GM21723 (cell line): ENCODE measurements at regions not wholly inside any gene's neighbourhood (a gene's known extent, or its start where the extent isn't known, plus 50 kb on each side); places are given as distances from the start of the nearest gene placed in this dataset.
A peak's percentile ranks its signal among the peaks of the same experiment; 100 is the strongest.

Source experiments
- ATAC-seq: cut with Tn5 transposase; IDR thresholded peaks from one replicate; pipeline ENCODE4 v1.9.1; 2021; ENCODE audit warnings: mild to moderate bottlenecking, moderate library complexity; ENCODE audit not compliant: unreplicated experiment

DNA sequence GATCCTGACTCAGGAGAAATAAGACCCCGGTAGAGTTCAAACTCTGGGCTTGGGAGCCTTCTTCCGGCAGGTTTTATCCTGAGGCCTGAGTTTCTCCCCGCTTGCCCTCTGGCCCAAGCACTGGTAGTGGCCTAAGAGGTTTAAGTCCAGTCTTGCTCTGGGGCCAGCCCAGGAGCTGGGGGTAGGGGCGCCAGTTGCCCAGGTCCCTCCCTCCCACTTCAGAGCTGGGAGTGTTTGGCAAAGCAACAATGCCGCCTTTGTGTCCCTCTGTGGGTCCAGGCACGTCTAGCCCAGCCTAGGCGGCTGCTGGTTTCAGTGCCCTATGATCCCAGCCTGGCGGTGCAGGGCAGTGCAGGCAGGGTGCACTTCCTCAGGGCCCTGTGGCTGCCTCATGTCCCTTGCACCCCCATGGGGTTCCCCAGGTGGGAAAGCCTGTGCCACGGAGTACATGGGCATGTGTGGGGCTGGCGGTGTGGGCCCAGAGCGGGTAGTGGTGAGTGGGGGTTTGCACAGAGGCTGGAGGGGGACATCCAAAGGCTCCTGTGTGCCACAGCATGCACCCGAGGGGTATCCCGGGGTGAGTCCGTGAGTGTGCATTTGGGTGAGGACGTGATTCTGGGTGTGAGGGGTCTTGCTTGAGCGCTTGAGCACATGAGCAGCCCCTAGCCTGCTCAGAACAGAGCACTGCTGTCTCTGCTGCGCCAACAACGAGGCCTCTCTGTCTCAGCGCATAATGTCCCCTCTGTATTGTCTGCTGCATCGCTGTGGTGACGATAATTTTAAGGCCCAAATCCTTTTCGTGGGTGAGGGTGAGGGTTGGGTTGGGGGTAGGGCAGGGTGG is 61.7 kb upstream of the PSD2 start:
- no peak for ATAC-seq

DNA sequence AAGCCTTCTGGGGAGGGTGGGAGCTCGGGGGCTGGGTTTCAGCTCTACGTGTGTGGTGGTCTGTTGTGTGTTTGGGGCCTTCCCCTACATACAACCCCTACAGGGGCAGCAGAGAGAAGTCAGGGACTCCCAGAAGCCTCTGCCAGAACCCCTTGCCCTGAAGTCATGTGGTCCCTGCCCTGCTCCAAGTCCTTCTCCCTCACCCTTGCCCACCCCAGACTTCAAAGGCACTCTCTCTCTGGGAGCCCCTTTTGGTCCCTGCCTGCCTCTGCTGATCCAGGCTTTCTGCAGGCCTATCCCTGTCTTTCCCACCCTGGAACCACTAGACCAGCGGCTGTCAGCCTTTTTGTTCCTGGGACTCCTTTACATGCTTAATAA is 61.1 kb upstream of the PSD2 start:
- ATAC-seq: no peak

DNA sequence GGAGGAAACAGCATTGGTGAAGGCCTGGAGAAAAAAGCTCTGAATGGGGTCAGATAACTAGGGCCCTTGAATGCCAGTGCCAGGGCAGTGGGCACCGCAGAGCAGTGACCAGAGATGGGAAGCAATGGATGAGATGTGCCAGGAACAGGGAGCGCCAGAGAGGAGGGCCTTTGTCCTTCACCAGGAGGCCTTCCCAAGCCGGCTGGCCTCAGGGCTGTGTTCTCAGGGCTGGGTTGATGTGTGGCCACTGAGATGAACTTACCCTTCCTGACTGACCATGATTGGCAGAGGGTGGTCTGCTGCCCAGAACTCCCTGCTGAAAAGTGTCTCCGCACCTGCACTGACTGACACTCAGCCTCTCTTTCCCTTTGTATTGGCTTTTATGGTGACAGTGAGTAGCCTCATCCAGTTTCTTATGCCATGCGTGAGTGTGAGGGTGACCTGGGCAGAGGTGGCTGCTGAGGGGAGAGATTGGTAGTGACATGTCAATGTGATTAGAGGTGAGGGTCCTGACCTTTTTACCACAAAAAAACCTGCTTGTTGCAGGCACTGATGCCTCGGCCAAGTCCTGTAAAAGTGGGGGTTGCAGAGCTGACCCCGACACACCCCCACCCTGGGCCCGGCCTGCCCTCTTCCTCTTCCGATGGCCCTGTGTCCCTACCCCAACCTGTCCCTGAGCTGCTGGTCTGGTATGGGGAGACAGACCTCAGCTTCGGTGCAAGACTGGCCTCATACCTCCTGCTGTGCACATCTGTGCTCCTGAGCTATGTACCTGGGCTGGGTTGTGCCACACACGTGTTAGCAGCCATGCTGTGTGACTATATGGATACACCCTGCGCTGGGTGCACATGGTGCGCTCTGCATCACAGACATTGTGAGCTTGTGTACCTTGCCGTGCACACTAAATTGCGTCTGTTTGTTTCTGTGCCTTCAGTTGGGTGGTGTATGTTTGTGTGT is 57.1 kb upstream of the PSD2 start:
- no peak for ATAC-seq

- ATAC-seq: no peak
These were observed 56.2 kb upstream of the PSD2 start for GRCh38 chr5:139739150-139739974.

- no peak for ATAC-seq
These were observed 55.2 kb upstream of the PSD2 start for GRCh38 chr5:139740138-139740991.

DNA sequence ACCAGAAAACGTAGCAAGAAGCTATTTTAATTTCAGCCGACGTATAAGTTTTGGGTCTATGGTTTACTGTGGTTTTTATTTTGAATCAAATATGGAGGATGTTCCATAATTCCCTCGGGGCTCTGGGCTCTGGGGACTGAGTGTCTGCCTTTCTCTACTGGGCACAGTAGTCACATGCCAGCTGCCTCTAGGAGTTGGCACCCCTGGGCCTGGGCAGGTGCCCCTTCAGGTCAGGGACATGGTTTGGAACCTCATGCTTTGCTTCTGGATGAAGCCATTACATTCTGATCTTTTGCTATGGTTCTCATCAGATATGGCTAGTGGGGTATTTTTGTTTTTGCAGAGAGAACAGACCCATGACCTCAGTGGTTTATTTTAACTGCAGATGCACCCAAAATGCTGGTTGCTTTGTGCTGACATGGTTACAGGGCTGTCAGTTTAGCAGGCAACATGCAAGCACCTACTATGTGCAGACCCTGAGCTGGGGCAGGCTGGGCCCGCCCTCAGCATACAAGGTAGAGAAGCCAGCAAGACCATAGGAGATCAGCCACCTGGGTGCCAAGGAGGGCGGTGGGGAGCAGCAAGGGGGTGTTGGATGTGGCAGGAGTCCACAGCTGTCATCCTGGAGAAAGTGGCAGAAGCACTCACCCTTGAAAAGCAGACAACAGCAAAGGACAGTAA is 54.5 kb upstream of the PSD2 start:
- ATAC-seq: no peak

DNA sequence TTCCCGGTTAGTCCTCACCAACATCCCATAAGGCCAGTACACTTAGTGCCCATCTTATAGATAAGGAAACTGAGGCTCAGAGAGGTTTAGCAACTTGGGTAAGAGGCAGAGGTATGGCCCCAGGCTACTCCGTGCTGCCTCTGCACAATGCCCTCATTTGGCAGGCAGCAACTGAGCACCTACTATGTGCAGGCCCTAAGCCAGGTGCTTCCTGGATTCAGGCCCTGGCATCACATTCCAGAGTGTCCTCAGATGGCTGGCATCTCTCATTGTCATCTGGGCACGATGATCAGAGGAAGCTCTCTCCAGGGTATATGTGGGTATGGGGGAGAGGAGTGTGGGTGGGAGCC is 53.8 kb upstream of the PSD2 start:
- no peak for ATAC-seq

- no peak for ATAC-seq
These were observed 53.3 kb upstream of the PSD2 start for GRCh38 chr5:139742173-139742903.

- ATAC-seq: no peak
These were observed 52.4 kb upstream of the PSD2 start for GRCh38 chr5:139743001-139743771.

GRCh38 chr5:139743804-139744203 is 51.8 kb upstream of the PSD2 start:
- ATAC-seq: no peak

DNA sequence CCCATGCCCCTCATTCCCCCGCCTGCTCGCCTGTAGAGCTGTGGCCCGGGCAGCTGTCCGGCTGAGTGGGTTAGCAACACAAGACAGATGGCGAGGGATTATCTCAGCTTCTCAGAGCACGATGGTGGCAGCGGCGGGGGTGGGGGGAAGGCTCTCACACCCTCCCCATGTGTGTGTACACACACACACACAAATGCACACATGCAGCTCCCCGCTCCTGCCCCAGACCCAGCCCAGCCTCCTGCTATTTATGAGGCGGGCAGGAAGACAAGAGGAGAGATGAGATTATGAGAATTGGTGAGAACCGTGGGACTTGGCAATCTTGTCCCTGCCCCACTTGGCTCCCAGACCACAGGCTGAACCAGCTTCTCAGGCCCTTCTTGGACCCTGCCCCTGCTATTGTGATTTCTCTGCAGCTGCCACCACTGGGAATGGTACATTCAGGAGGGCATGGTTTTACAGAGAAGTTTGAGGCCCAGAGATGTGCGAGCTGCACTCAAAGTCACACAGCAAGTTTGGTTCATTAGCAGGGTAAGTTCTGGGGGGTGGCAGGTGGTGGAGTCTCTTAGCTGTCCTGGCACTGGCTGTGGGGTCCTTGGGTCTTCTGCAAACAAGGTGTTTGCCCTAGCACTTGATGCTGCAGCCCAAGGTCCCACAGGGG is 51.0 kb upstream of the PSD2 start:
- no peak for ATAC-seq

DNA sequence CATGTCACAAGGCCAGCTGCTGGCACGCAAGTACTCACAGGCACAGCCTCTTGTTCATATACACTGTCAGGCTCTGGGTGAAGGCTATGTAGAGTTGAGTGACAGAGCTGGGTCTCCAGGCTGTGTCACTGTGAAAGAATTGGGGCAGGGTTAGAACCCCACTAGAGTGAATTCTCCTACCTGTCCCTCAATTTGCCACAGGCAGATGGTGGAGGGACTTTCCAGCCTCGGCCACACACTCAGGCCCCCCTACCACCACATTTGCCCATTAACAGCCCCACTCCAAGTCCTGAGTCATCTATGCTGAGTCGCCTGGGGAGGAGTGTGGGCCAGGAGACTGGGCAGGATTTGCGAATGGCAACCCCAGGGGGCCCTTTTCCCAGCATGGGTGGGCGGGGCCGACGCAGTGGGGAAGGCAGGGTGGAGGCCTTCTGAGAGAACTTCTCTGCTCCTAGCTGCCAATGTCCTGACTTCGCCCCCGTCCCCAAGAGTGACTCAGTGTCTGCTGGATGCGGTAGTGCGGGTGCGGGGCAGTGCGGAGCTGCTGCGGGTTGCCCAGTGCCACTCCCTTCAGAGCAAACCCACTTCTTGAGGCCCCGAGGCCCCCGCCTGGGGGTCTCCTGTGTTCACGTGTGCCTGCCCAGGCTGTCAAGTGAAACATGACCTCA is 50.3 kb upstream of the PSD2 start:
- no peak for ATAC-seq

DNA sequence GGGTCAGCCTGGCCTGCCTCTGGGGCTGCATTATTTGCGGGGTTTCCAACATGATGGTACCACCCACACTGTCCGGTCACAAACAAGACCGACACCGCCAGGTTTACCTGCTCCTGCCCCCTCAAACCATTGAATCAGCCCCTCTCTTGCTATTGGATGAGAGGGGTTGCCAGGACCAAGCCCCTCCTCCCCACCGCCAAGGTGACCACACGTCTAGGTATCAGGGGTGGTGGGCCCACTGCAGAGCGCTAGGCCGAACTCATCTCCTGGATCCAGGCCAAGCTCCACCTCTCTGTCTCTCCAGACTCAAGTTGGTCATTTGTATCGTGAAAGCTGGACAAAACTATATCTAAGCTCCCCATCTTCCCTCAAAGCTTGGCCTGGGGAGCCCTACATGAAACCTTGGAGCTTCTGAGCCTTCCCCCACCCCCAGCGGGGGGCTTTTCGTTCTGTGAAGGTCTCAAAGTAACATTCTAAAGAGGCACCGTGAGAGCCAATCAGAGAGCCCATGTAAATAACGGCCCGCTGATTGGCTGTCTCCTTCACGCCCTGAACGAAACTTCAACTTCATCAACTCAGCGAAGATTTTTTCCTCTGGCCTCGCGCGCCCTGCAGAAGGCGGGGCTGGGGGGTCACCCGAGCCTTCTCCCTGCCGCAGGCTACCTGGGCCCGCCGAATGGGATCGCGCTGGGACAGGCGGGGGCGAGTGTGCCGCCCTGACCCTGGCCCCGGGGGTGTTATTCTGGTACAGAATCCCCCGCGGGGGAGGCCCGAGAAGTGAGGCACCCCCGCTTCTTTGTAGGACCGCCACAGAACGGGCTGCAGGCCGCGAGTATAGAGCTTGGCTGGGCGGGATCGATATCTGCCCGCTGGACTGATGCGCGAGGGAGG is 49.6 kb upstream of the PSD2 start:
- ATAC-seq: peak; percentile 32
